K562 (cell line): ENCODE measurements at regions not wholly inside any gene's neighbourhood (a gene's known extent, or its start where the extent isn't known, plus 50 kb on each side); places are given as distances from the start of the nearest gene placed in this dataset.

Source experiments
- ATAC-seq: fragments of 200-7000 bp; cut with Tn5 transposase; 3 replicates; pipeline ENCODE4 v1.9.1; 2020; ENCODE audit warnings: moderate library complexity
- BruUV-seq: library from RNA; stranded (reverse); fragments of 400-500 nt; replicated peaks from 2 replicates; lab custom pipeline; 2021; lab: Mats Ljungman, UMichigan
- CTCF ChIA-PET: fragments of 300-600 bp; formaldehyde crosslinking; extraction: SDS; loops from one replicate; lab custom pipeline; 2021; ENCODE audit warnings: low intra/inter-chr PET ratio; lab: Yijun Ruan, JAX
- POLR2A ChIA-PET: fragments of 300-600, 350-650 bp; sonication (Branson Sonifier 250); formaldehyde crosslinking; extraction: SDS; loops from one replicate; lab custom pipeline; 2021; ENCODE audit warnings: antibody characterized with exemption, inconsistent platforms; lab: Yijun Ruan, JAX
- DNase-seq, 4 experiments: peaks; one replicate each; pipeline versions ENCODE4 v3.0.0 to v3.0.0-alpha.2; 2011 to 2018; ENCODE audit warnings: low spot score in 3 of 4, mixed read lengths in 3 of 4; ENCODE audit errors: extremely low read depth in 1 of 4
- FAIRE-seq: peaks from 2 replicates; lab custom pipeline; 2011; peaks lifted over from hg19 to GRCh38; lab: Jason Lieb, UNC
- H2AFZ ChIP-seq: 2 replicates; pipeline ENCODE4 v1.6.0; 2011; ENCODE audit warnings: low read depth, low read length, control low read depth, inconsistent platforms
- H3K27ac ChIP-seq: fragments of 200-600 bp; 3 replicates; pipeline ENCODE4 v1.8.0; 2011; ENCODE audit warnings: low read depth, mild to moderate bottlenecking, control low read depth, inconsistent platforms, low read length, moderate library complexity, mixed read lengths; ENCODE audit errors: extremely low read depth
- H3K27me3 ChIP-seq, 2 experiments: fragments of 300-600 bp in 1 of 2; 2 replicates in 1 of 2; 3 replicates in 1 of 2; pipeline versions ENCODE4 v1.6.0 to v1.8.0; 2011; ENCODE audit warnings: inconsistent platforms in 2 of 2, low read length in 2 of 2, mild to moderate bottlenecking in 1 of 2, mixed read lengths in 1 of 2, moderate library complexity in 1 of 2; ENCODE audit not compliant: control insufficient read depth in 2 of 2, insufficient read depth in 2 of 2
- H3K36me3 ChIP-seq: fragments of 300-600 bp; 3 replicates; pipeline ENCODE4 v1.8.0; 2011; ENCODE audit warnings: mild to moderate bottlenecking, low read length, inconsistent platforms; ENCODE audit not compliant: control insufficient read depth, insufficient read depth
- H3K4me1 ChIP-seq, 2 experiments: fragments of 200-600 bp in 1 of 2; replicated peaks in 1 of 2; 2 replicates in 1 of 2; 3 replicates in 1 of 2; pipeline versions ENCODE4 v1.5.1 to v1.8.0; 2011; ENCODE audit warnings: inconsistent platforms in 2 of 2, low read length in 2 of 2, mild to moderate bottlenecking in 1 of 2, mixed read lengths in 1 of 2, moderate library complexity in 1 of 2; ENCODE audit not compliant: control insufficient read depth in 2 of 2, insufficient read depth in 2 of 2
- H3K4me2 ChIP-seq: 2 replicates; pipeline ENCODE4 v1.6.1; 2011; ENCODE audit warnings: low read length, control low read depth, inconsistent platforms, mixed read lengths; ENCODE audit not compliant: insufficient read depth
- H3K4me3 ChIP-seq: fragments of 200-600 bp; sonication (generic), shearing (Covaris generic); 2 replicates; pipeline ENCODE4 v1.5.1; 2016; ENCODE audit warnings: control low read depth, inconsistent platforms
- H3K79me2 ChIP-seq: fragments of 200-600 bp; 3 replicates; pipeline ENCODE4 v1.8.0; 2011; ENCODE audit warnings: low read length, inconsistent platforms; ENCODE audit not compliant: control insufficient read depth, insufficient read depth
- H3K9ac ChIP-seq, 2 experiments: 2 replicates each; pipeline versions ENCODE4 v1.6.0 to v1.6.1; 2011; ENCODE audit warnings: low read depth in 2 of 2, low read length in 2 of 2, control low read depth in 1 of 2, inconsistent platforms in 1 of 2, mild to moderate bottlenecking in 1 of 2, mixed read lengths in 1 of 2; ENCODE audit not compliant: insufficient read depth in 1 of 2
- H3K9me1 ChIP-seq: one replicate; pipeline ENCODE4 v1.6.0; 2011; ENCODE audit warnings: inconsistent platforms, mild to moderate bottlenecking, low read length, moderate library complexity; ENCODE audit not compliant: control insufficient read depth, insufficient read depth
- H3K9me3 ChIP-seq: replicated peaks from 2 replicates; pipeline ENCODE4 v1.5.1; 2011; ENCODE audit warnings: low read depth, low read length, inconsistent platforms; ENCODE audit not compliant: control insufficient read depth, insufficient read depth
- H4K20me1 ChIP-seq: replicated peaks from 2 replicates; pipeline ENCODE4 v1.6.1; 2011; ENCODE audit warnings: low read length, inconsistent platforms, mixed read lengths; ENCODE audit not compliant: control insufficient read depth, insufficient read depth
- CTBP1 ChIP-seq: fragments of 450-650 bp; IDR thresholded peaks from 2 replicates; pipeline ENCODE4 v1.6.1; 2016; ENCODE audit warnings: borderline replicate concordance
- GATA2 ChIP-seq: sonication (generic); formaldehyde crosslinking; IDR thresholded peaks from 2 replicates; pipeline ENCODE4 v1.4.0; 2020; ENCODE audit warnings: mild to moderate bottlenecking, missing genetic modification reagents
- HDAC6 ChIP-seq: IDR thresholded peaks from 2 replicates; pipeline ENCODE4 v1.6.1; 2012; ENCODE audit warnings: low read depth, mild to moderate bottlenecking, control low read depth, inconsistent platforms, low read length, moderate library complexity
- NR2C1 ChIP-seq, 2 experiments: fragments of 450-650 bp; IDR thresholded peaks; 2 replicates each; pipeline ENCODE4 v1.6.1; 2017; ENCODE audit warnings: mild to moderate bottlenecking in 2 of 2, antibody characterized with exemption in 1 of 2, inconsistent platforms in 1 of 2, missing compliant biosample characterization in 1 of 2, missing genetic modification characterization in 1 of 2
- STAG1 ChIP-seq: sonication (generic); formaldehyde crosslinking; IDR thresholded peaks from 2 replicates; pipeline ENCODE4 v1.5.0; 2020; ENCODE audit warnings: missing genetic modification reagents, borderline replicate concordance
- ZKSCAN3 ChIP-seq: fragments of 250-450 bp; sonication (Bioruptor Pico); IDR thresholded peaks from 2 replicates; pipeline ENCODE4 v1.4.0; 2020
- ZNF212 ChIP-seq: fragments of 450-650 bp; formaldehyde crosslinking; IDR thresholded peaks from 2 replicates; pipeline ENCODE4 v1.4.0; 2020; ENCODE audit warnings: mild to moderate bottlenecking
- WGBS: fragments of 100-300 bp; shearing (Covaris generic); methylation state at CpG from one replicate; pipeline ENCODE4 v1.1.6; 2016; ENCODE audit warnings: low coverage, mixed read lengths; ENCODE audit not compliant: insufficient coverage; ENCODE audit errors: missing lambda C conversion rate; 5-methylcytosine and 5-hydroxymethylcytosine counted together
- in situ Hi-C: fragments of 300-500 bp; cut with MboI; formaldehyde crosslinking; loops from 4 replicates; pipeline ENCODE4 v1.15.0; 2018; ENCODE audit warnings: inconsistent platforms, mixed read lengths
- intact Hi-C: fragments of 100-400 bp; cut with micrococcal nuclease; formaldehyde crosslinking; loops from 2 replicates; pipeline ENCODE4 v1.14.2; 2022
- TF ChIP-seq, protein P1 (sequence below): fragments of 200-800 bp; sonication (Bioruptor generic); IDR thresholded peaks from 2 replicates; pipeline ENCODE4 v1.6.1; 2016; ENCODE audit warnings: missing genetic modification characterization, missing compliant biosample characterization
- TF ChIP-seq, protein P2 (sequence below): fragments of 250-450 bp; sonication (Bioruptor Pico); IDR thresholded peaks from 2 replicates; pipeline ENCODE4 v1.5.0; 2021; ENCODE audit warnings: mild to moderate bottlenecking, moderate library complexity
- TF ChIP-seq, protein P3 (sequence below): fragments of 250-450 bp; sonication (Bioruptor Pico); IDR thresholded peaks from 2 replicates; pipeline ENCODE4 v1.5.1; 2021; ENCODE audit warnings: mild to moderate bottlenecking
- TF ChIP-seq, protein P4 (sequence below): conservative IDR thresholded peaks from 2 replicates; pipeline ENCODE4 v1.6.1; 2011; ENCODE audit warnings: low read depth, mild to moderate bottlenecking, low read length; ENCODE audit not compliant: control insufficient read depth

DNA sequence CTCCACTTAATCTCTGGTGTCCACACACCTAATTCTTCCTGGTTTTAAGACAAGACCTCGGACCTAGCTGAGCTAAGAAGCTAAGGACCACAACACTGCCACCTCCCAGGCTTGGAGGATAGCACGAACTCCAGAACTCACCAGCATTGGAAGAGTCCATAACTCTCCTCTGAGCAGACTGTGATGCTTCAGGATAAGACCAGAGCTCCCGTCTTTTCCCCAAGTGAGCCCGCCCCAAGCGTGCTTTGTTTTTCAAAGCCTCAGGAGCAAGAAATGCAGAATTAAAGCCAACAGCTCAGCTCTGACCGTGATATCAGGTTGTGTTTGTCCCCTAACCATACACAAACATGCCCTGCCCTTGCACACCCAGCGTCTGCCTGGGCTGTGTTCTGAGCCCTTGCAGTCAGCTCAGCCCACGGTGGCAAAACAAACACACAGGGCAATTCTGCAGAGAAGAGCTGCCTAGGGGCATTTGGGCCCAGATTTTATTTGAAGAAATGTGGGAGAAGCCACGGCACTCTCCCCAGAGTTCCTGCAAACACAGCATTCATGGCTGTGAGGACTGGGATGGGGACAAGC, 145.4 kb downstream of the WDR11 start:
- POLR2A ChIA-PET: no interaction called here
- DNase-seq (no peak), FAIRE-seq (no peak), ATAC-seq (no peak)
- no peak overlapping the region for H3K4me3 ChIP-seq
- no peaks in the 10 kb centered on the region for H3K4me1 ChIP-seq
- no TSS peak for BruUV-seq
- no peaks in the 10 kb centered on the region for H3K79me2 ChIP-seq
- H3K27me3 ChIP-seq: no peaks in the 10 kb centered on the region
- WGBS: 0% methylated on average over 7 of the region's 9 CpGs
- H3K9me1 ChIP-seq: no peaks in the 10 kb centered on the region
- no peaks in the 10 kb centered on the region for H3K9me3 ChIP-seq
- no peaks in the 10 kb centered on the region for H4K20me1 ChIP-seq
- H2AFZ ChIP-seq: no peak overlapping the region
- intact Hi-C loops (no loop called here), in situ Hi-C loops (no loop called here)
- no peak overlapping the region for H3K9ac ChIP-seq
- H3K4me2 ChIP-seq: no peak overlapping the region
- CTCF ChIA-PET: no interaction called here
- no peak overlapping the region for H3K27ac ChIP-seq
- no peaks in the 10 kb centered on the region for H3K36me3 ChIP-seq
- TF ChIP-seq ZKSCAN3 (CRISPR knock-in tag) (no peak), HDAC6 (no peak), CTBP1 (no peak), NR2C1 (IDR thresholded peaks at IDR 0.05) (no peak), NR2C1 (tag; IDR thresholded peaks at IDR 0.05) (no peak), GATA2 (CRISPR knock-in tag) (no peak), ZNF212 (no peak), STAG1 (no peak)
- TF ChIP-seq, protein P1, sequence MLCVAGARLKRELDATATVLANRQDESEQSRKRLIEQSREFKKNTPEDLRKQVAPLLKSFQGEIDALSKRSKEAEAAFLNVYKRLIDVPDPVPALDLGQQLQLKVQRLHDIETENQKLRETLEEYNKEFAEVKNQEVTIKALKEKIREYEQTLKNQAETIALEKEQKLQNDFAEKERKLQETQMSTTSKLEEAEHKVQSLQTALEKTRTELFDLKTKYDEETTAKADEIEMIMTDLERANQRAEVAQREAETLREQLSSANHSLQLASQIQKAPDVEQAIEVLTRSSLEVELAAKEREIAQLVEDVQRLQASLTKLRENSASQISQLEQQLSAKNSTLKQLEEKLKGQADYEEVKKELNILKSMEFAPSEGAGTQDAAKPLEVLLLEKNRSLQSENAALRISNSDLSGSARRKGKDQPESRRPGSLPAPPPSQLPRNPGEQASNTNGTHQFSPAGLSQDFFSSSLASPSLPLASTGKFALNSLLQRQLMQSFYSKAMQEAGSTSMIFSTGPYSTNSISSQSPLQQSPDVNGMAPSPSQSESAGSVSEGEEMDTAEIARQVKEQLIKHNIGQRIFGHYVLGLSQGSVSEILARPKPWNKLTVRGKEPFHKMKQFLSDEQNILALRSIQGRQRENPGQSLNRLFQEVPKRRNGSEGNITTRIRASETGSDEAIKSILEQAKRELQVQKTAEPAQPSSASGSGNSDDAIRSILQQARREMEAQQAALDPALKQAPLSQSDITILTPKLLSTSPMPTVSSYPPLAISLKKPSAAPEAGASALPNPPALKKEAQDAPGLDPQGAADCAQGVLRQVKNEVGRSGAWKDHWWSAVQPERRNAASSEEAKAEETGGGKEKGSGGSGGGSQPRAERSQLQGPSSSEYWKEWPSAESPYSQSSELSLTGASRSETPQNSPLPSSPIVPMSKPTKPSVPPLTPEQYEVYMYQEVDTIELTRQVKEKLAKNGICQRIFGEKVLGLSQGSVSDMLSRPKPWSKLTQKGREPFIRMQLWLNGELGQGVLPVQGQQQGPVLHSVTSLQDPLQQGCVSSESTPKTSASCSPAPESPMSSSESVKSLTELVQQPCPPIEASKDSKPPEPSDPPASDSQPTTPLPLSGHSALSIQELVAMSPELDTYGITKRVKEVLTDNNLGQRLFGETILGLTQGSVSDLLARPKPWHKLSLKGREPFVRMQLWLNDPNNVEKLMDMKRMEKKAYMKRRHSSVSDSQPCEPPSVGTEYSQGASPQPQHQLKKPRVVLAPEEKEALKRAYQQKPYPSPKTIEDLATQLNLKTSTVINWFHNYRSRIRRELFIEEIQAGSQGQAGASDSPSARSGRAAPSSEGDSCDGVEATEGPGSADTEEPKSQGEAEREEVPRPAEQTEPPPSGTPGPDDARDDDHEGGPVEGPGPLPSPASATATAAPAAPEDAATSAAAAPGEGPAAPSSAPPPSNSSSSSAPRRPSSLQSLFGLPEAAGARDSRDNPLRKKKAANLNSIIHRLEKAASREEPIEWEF (CRISPR knock-in tag): no peak
- TF ChIP-seq, protein P2, sequence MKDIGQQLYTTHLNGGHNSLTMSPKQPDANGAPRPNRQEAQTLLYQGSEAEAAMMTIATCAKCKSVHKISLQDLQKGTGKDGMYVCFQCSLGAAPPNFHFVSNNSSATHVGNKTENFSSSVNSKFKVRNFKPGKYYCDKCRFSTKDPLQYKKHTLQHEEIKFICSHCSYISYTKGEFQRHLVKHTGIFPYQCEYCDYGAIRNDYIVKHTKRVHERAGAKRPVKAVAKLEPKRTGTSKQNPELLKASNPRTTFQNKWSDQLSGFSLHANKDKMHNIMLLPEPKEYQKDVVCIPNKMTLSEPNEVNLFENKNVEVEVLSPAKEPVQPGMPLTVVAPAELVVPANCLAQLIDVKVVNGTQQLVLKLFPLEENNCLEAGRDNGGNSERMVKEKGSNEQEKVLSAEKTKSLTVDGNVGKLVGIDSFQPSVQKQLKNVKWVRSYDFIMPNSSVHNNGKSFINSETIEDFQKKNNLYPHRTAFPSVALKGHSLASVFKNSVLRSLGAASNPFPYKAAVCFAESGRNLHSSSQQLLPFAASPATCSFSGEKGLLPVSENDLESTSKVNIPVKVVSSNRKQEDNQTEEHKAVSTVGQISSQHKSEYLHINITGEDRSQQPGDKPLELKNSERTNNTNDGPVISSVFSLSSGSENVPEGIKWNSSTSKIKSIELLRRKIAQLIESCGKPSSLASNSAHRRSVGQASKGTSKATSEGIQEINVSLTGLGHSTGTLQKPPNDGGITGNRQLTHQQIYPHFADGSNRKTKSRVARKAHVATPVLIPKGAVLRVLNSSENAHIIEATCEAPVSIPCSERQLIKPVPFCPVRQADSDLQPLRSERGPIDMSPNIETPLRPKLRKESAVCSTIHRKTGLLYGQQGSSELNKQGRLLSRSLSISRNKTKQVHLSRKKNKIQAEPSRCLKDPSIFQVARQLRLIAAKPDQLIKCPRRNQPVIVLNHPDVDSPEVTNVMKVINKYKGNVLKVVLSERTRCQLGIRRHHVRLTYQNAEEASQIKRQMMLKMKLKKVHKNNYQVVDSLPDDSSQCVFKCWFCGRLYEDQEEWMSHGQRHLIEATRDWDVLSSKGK (CRISPR knock-in tag): no peak
- TF ChIP-seq, protein P3, sequence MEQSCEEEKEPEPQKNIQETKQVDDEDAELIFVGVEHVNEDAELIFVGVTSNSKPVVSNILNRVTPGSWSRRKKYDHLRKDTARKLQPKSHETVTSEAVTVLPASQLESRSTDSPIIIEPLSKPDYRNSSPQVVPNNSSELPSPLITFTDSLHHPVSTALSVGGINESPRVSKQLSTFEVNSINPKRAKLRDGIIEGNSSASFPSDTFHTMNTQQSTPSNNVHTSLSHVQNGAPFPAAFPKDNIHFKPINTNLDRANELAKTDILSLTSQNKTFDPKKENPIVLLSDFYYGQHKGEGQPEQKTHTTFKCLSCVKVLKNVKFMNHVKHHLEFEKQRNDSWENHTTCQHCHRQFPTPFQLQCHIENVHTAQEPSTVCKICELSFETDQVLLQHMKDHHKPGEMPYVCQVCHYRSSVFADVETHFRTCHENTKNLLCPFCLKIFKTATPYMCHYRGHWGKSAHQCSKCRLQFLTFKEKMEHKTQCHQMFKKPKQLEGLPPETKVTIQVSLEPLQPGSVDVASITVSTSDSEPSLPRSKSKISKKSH (CRISPR knock-in tag): no peak
- TF ChIP-seq, protein P4, sequence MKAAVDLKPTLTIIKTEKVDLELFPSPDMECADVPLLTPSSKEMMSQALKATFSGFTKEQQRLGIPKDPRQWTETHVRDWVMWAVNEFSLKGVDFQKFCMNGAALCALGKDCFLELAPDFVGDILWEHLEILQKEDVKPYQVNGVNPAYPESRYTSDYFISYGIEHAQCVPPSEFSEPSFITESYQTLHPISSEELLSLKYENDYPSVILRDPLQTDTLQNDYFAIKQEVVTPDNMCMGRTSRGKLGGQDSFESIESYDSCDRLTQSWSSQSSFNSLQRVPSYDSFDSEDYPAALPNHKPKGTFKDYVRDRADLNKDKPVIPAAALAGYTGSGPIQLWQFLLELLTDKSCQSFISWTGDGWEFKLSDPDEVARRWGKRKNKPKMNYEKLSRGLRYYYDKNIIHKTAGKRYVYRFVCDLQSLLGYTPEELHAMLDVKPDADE: no peak
